Omental fat pad (tissue), 3 donors: ENCODE measurements at regions not wholly inside any gene's neighbourhood (a gene's known extent, or its start where the extent isn't known, plus 50 kb on each side); places are given as distances from the start of the nearest gene placed in this dataset.
"Not testable (repeated sequence)": the region's sequence is repeated elsewhere in the genome, so short reads cannot be mapped to it uniquely, and the experiment has no call there.

Experiments
- ATAC-seq: fragments of 150-250 bp; one replicate; pipeline ENCODE4 v1.9.1; 2016; ENCODE audit warnings: mild to moderate bottlenecking, moderate library complexity; ENCODE audit not compliant: low FRiP score
- DNase-seq: peaks from one replicate; pipeline ENCODE4 v3.0.0-alpha.2; 2019; ENCODE audit warnings: low spot score
- TF ChIP-seq, protein P1 (sequence below), 3 donors: fragments of 450-650 bp; IDR thresholded peaks; one replicate each; pipeline ENCODE4 v1.5.1; 2016 to 2017; ENCODE audit warnings: antibody characterized with exemption in 3 of 3, mild to moderate bottlenecking in 3 of 3, moderate library complexity in 2 of 3

DNA sequence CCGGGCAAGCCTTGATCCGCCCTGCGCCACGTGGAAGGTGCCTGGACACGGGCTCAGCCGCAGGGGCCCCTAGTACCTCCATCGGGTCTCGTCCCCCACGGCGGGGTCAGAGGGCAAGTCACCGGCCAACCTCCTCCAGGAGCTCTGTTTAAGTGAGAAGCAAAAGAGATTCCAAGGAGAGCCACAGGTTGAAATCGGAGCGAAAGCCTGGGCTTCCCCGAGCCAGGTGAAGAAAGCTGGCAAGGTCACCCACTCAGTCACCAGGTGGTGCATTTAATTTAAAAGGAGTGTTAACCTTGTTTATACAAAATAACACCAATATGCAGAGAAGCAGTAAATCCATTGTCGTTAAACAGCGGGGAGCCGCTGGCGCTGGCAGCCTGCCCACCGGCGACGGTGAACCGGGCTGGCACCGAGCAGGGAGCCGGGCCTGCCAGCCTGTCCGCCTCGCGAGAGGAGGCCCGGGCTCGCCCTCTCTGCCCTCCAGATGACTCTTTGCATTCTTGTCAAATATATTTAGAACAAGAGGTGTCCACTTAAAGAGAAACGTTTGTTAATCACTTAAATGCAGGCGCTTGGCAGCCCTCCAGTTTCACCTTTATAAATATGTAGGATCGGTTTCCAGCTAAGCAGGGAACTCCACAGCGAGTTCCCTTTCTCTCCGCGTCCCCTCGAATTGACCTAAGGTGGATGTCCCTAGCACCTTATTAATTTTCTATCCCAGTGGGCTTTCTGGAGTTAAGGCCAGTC is 277.3 kb upstream of the NR2F2 start:
- peak; percentile 30 for DNase-seq
- peak; percentile 44 for ATAC-seq
- TF ChIP-seq, protein P1, sequence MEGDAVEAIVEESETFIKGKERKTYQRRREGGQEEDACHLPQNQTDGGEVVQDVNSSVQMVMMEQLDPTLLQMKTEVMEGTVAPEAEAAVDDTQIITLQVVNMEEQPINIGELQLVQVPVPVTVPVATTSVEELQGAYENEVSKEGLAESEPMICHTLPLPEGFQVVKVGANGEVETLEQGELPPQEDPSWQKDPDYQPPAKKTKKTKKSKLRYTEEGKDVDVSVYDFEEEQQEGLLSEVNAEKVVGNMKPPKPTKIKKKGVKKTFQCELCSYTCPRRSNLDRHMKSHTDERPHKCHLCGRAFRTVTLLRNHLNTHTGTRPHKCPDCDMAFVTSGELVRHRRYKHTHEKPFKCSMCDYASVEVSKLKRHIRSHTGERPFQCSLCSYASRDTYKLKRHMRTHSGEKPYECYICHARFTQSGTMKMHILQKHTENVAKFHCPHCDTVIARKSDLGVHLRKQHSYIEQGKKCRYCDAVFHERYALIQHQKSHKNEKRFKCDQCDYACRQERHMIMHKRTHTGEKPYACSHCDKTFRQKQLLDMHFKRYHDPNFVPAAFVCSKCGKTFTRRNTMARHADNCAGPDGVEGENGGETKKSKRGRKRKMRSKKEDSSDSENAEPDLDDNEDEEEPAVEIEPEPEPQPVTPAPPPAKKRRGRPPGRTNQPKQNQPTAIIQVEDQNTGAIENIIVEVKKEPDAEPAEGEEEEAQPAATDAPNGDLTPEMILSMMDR (IDR thresholded peaks at IDR 0.05): no peak

DNA sequence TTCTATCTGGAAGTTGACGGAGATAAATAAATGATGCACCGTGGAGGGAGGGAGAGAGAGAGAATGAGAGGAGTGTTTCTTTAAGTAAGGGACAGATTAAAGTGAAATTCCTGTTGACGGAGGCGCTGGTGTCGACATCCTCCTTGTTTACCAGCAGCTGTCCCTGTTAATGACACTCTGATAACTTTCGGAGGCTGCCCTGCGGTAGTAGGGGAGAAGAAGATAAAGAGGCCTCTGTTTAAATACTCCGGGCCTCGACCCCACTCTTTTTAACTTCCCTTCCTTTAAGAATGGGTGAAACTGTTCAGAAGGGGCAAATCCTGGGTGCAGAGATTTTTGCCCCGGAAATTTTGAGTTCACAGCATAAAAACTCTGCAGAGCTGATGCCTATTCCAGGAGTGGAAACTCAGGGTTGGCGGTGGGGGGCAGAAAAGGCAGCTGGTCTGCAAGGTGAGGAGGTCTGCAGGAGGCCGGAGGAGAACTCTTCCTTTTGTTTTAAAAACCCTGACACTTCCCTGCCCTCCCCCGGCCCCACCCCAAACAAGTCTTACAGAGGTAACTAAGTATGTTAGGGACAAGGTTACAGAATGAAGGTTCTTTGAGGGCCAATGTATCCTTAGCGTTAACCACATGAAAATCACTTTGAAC is 276.6 kb upstream of the NR2F2 start:
- DNase-seq (no peak), ATAC-seq (no peak)
- TF ChIP-seq, protein P1 (IDR thresholded peaks at IDR 0.05): no peak

DNA sequence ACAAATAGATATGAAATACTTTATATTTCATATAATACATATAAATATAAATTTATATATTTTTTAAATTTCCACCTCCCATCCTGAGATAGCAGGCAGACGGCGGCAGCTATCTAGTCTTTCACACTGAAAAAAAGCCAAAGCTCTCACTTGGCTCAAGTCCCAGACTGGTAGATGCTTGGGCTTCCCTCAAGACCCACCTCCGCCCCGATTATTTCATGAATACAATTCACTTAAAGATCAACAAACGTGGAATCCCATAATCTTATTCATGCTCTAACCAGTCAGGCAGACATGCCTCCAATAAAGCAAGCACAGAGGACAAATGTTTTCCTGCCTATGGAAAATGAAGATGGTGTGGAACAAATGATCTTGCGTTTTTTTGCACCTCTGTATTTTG is 275.9 kb upstream of the NR2F2 start:
- TF ChIP-seq, protein P1 (IDR thresholded peaks at IDR 0.05): no peak
- no peak for ATAC-seq
- DNase-seq: no peak

DNA sequence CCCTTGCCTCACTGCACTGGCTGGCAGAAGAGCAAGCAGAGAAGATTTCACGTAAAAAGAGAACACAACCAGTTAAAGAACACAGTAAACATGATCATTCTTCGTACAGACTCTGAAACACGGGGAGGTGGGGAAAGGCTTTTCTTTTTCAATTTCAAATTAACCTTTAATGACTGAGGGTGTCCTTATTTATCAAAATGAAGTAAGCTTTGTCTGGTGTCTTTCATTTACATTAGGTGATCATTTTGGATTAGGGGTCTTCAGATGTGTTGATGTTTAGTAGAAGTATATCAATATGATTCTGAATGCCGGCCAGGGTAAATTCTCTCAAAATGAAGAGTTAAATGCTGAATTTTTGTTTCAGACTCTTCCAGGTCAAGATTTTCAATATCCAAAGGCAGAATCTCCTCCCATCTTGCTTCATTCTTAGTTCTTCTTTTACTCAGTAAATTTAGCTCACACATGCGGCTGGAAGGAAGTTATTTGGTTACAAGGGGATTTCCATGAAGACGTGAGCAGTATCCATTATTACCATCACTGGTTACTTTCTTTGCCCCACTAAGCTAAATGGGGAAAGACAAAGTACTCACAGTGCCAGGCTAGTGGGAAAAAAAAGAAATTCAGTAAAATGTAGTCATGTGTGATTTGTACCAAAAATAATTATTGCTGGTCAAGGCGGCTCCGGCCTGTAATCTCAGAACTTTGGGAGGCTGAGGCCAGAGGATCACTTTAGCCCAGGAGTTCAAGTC is 272.2 kb upstream of the NR2F2 start:
- TF ChIP-seq, protein P1 (IDR thresholded peaks at IDR 0.05): no peak
- ATAC-seq: no peak
- no peak for DNase-seq

DNA sequence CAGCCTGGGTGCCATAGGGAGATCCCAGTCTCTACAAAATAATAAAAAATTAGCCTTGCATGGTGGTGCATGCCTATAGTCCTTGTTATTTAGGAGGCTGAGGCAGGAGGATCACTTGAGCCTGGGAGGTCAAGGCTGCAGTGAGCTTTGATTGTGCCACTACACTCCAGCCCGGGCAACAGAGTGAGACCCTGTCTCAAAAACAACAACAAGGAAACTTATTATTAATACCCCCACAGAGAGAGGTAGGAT is 271.7 kb upstream of the NR2F2 start:
- not testable (repeated sequence) for ATAC-seq, DNase-seq

DNA sequence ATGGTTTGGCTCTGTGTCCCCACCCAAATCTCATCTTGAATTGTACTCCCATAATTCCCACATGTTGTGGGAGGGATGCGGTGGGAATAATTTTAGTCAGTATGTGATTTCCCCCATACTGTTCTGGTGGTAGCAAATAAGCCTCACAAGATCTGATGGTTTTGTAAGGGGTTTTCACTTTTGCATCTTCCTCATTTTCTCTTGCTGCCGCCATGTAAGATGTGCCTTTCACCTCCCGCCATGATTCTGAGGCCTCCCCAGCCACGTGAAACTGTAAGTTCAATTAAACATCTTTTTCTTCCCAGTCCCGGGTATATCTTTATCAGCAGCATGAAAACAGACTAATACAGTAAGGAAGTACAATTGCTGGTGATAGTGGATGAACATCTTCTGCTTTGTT is 269.9 kb upstream of the NR2F2 start:
- not testable (repeated sequence) for ATAC-seq, DNase-seq

DNA sequence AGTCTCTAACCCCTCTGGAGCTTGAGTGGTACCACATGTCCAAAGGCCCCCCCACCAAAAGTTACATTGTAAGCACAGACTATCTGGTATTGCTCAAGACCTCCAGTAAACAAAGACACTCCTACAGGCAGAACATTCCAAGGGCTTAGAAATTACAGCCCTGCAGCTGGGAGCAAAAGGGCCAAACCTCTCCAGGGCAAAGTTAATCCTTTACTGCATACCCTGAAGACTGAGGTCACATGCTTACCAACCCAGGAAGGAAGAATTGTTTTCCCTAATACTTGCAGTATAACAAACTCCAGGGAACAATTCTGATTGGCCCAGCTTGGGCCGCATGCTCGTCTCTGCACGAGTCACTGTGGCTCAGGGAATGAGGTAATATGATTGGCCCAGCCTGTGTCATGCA is 266.1 kb upstream of the NR2F2 start:
- no peak for ATAC-seq
- TF ChIP-seq, protein P1 (IDR thresholded peaks at IDR 0.05): no peak

DNA sequence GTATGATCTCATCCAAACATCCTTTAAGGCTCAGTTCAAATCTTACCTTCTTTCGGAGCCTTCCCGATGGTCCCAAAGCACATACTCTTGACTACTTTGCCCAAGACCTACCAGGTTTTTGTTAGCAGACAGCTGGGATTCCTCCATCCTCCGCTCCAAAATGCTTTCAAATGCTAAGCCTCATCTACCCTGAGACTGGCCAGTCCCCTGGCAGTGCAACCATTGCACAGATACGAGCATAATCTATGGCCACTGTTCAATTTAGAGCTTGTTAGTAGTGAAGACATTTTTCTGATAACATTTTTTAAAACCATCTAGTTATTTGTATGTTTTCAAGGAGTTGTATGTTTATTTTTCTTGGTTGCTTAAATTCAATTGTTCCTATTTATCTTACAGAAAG is 264.4 kb upstream of the NR2F2 start:
- no peak for ATAC-seq
- TF ChIP-seq, protein P1 (IDR thresholded peaks at IDR 0.05): no peak
- DNase-seq: no peak

More for the DNA sequence above, 266.1 kb upstream of the NR2F2 start:
- no peak for DNase-seq
